HEK293T (cell line): ENCODE measurements at regions not wholly inside any gene's neighbourhood (a gene's known extent, or its start where the extent isn't known, plus 50 kb on each side); places are given as distances from the start of the nearest gene placed in this dataset.

Experiments used
- CTCF ChIA-PET: fragments of 350-600 bp; formaldehyde crosslinking; extraction: SDS; loops from one replicate; lab custom pipeline; 2021; ENCODE audit warnings: antibody characterized with exemption, inconsistent platforms; lab: Yijun Ruan, JAX
- POLR2A ChIA-PET: fragments of 350-600 bp; formaldehyde crosslinking; extraction: SDS; loops from one replicate; lab custom pipeline; 2020; ENCODE audit warnings: antibody characterized with exemption, inconsistent platforms; lab: Yijun Ruan, JAX
- DNase-seq: peaks from one replicate; pipeline ENCODE4 v3.0.0; 2012; ENCODE audit warnings: mixed read lengths; ENCODE audit errors: extremely low spot score
- ARNT ChIP-seq: fragments of 450-650 bp; IDR thresholded peaks from 2 replicates; pipeline ENCODE4 v1.6.1; 2017; ENCODE audit warnings: mild to moderate bottlenecking
- BHLHE40 ChIP-seq: fragments of 450-650 bp; IDR thresholded peaks from 2 replicates; pipeline ENCODE4 v1.6.1; 2016; ENCODE audit warnings: mild to moderate bottlenecking, moderate library complexity, borderline replicate concordance
- CTBP1 ChIP-seq: fragments of 450-650 bp; IDR thresholded peaks from 2 replicates; pipeline ENCODE4 v1.6.1; 2016; ENCODE audit warnings: borderline replicate concordance
- ELF4 ChIP-seq: fragments of 450-650 bp; IDR thresholded peaks from 2 replicates; pipeline ENCODE4 v1.6.1; 2017; ENCODE audit warnings: antibody characterized with exemption
- FOXA1 ChIP-seq: fragments of 450-650 bp; IDR thresholded peaks from 2 replicates; pipeline ENCODE4 v1.6.1; 2016; ENCODE audit warnings: mild to moderate bottlenecking
- FOXK2 ChIP-seq: fragments of 450-650 bp; IDR thresholded peaks from 2 replicates; pipeline ENCODE4 v1.6.1; 2016; ENCODE audit warnings: mild to moderate bottlenecking
- FOXM1 ChIP-seq: fragments of 450-650 bp; IDR thresholded peaks from 2 replicates; pipeline ENCODE4 v1.6.1; 2017; ENCODE audit warnings: mild to moderate bottlenecking, borderline replicate concordance
- HDGF ChIP-seq: fragments of 450-650 bp; IDR thresholded peaks from 2 replicates; pipeline ENCODE4 v1.6.1; 2017; ENCODE audit warnings: antibody characterized with exemption, borderline replicate concordance
- L3MBTL2 ChIP-seq: fragments of 450-650 bp; conservative IDR thresholded peaks from 2 replicates; pipeline ENCODE4 v1.6.1; 2016; ENCODE audit warnings: mild to moderate bottlenecking
- LEF1 ChIP-seq: fragments of 450-650 bp; IDR thresholded peaks from 2 replicates; pipeline ENCODE4 v1.6.1; 2017; ENCODE audit warnings: mild to moderate bottlenecking, borderline replicate concordance
- NFRKB ChIP-seq: fragments of 450-650 bp; IDR thresholded peaks from 2 replicates; pipeline ENCODE4 v1.6.1; 2016; ENCODE audit warnings: mild to moderate bottlenecking, moderate library complexity
- SP1 ChIP-seq: fragments of 450-650 bp; IDR thresholded peaks from 2 replicates; pipeline ENCODE4 v1.6.1; 2017
- SUZ12 ChIP-seq: fragments of 450-650 bp; IDR thresholded peaks from 2 replicates; pipeline ENCODE4 v1.6.1; 2016; ENCODE audit warnings: mild to moderate bottlenecking
- TARDBP ChIP-seq: fragments of 450-650 bp; IDR thresholded peaks from 2 replicates; pipeline ENCODE4 v1.6.1; 2016
- ZNF384 ChIP-seq: fragments of 450-650 bp; IDR thresholded peaks from 2 replicates; pipeline ENCODE4 v1.6.1; 2016
- TF ChIP-seq, protein P1 (sequence below): fragments of 450-650 bp; IDR thresholded peaks from 2 replicates; pipeline ENCODE4 v1.6.1; 2016

DNA sequence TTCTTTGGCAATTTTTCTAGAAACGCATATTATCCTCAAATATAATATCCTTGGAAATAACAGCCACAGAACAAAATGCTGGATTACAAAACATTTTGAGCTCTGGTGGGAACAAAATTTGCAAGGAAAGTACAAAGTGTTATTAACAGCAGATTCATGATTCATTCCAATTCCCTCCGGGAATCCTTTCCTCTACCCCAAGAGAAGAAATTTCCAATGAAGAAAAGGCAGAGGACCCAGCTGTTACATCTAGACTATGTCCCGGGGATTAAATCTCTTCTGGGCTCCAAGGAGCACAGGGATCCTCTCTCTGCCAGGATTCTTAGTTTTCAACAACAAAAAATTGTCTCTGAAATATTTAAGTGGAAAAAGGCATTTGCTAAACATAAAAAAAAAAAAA, 51.6 kb upstream of the TMEFF2 start:
- DNase-seq, result no peak
- POLR2A ChIA-PET, result no interaction called here
- CTCF ChIA-PET, result no interaction called here
- TF ChIP-seq, protein P1, sequence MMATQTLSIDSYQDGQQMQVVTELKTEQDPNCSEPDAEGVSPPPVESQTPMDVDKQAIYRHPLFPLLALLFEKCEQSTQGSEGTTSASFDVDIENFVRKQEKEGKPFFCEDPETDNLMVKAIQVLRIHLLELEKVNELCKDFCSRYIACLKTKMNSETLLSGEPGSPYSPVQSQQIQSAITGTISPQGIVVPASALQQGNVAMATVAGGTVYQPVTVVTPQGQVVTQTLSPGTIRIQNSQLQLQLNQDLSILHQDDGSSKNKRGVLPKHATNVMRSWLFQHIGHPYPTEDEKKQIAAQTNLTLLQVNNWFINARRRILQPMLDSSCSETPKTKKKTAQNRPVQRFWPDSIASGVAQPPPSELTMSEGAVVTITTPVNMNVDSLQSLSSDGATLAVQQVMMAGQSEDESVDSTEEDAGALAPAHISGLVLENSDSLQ, result no peak
- TF ChIP-seq SP1 (no peak), ZNF384 (no peak), FOXM1 (no peak), FOXA1 (no peak), LEF1 (no peak), TARDBP (no peak), BHLHE40 (no peak), CTBP1 (no peak), ELF4 (no peak), NFRKB (no peak), HDGF (no peak), L3MBTL2 (no peak), SUZ12 (no peak), ARNT (no peak)

DNA sequence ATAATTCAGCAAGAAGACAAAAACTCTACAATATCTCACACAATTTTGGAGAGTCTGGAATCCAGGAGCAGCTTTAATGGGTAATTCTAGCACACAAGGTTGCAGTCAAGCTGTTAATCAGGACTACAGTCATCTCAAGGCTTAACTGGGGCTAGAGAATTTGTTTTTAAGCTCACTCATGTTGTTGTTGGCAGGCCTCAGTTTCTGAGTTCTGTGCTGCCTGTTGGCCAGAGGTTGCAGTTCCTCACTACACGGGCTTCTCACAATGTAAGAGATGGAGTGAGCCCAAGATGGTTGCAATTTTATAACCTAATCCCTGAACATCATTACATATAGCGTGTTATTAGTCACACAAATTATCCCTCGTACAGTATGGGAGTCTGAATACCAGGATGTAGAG, 50.6 kb upstream of the TMEFF2 start:
- TF ChIP-seq ZNF384 (no peak), FOXM1 (no peak), FOXK2 (no peak), LEF1 (no peak), SP1 (no peak), ELF4 (no peak), CTBP1 (no peak), TARDBP (no peak), SUZ12 (no peak), L3MBTL2 (no peak), FOXA1 (no peak), ARNT (no peak), BHLHE40 (no peak)
- TF ChIP-seq, protein P1, result no peak
- ChIA-PET CTCF (no interaction called here), POLR2A (no interaction called here)
- DNase-seq, result no peak
